Mesenchymal stem cell (in vitro differentiated cells and primary cell): ENCODE measurements at regions not wholly inside any gene's neighbourhood (a gene's known extent, or its start where the extent isn't known, plus 50 kb on each side); places are given as distances from the start of the nearest gene placed in this dataset.
"Not testable (repeated sequence)": the region's sequence is repeated elsewhere in the genome, so short reads cannot be mapped to it uniquely, and the experiment has no call there.

ENCODE experiments used
- DNase-seq: peaks from one replicate; pipeline ENCODE4 v3.0.0-alpha.2; 2013
- H2AFZ ChIP-seq: one replicate; pipeline ENCODE4 v1.6.1; 2013; ENCODE audit warnings: low read depth, mild to moderate bottlenecking, control low read depth, inconsistent platforms, low read length, moderate library complexity
- H2AK5ac ChIP-seq: 2 replicates; pipeline ENCODE4 v1.6.1; 2013; ENCODE audit warnings: low read length, moderate library complexity, mild to moderate bottlenecking, inconsistent platforms; ENCODE audit not compliant: severe bottlenecking
- H2BK120ac ChIP-seq: one replicate; pipeline ENCODE4 v1.6.1; 2013; ENCODE audit warnings: low read depth, mild to moderate bottlenecking, inconsistent platforms, low read length, moderate library complexity
- H2BK12ac ChIP-seq, 2 experiments: one replicate each; pipeline ENCODE4 v1.6.1; 2013; ENCODE audit warnings: inconsistent platforms in 2 of 2, low read length in 2 of 2, mild to moderate bottlenecking in 2 of 2, moderate library complexity in 2 of 2, control low read depth in 1 of 2
- H2BK15ac ChIP-seq: one replicate; pipeline ENCODE4 v1.6.1; 2013; ENCODE audit warnings: mild to moderate bottlenecking, low read depth, inconsistent platforms; ENCODE audit not compliant: poor library complexity, severe bottlenecking
- H2BK5ac ChIP-seq: 2 replicates; pipeline ENCODE4 v1.6.1; 2013; ENCODE audit warnings: low read depth, mild to moderate bottlenecking, low read length, control low read depth, inconsistent platforms; ENCODE audit not compliant: poor library complexity, severe bottlenecking
- H3K14ac ChIP-seq, 2 experiments: one replicate each; pipeline ENCODE4 v1.6.1; 2013; ENCODE audit warnings: inconsistent platforms in 2 of 2, low read length in 2 of 2, control low read depth in 1 of 2, mild to moderate bottlenecking in 1 of 2, moderate library complexity in 1 of 2
- H3K18ac ChIP-seq, 2 experiments: one replicate each; pipeline ENCODE4 v1.6.1; 2013; ENCODE audit warnings: inconsistent platforms in 2 of 2, low read length in 2 of 2, control low read depth in 1 of 2, low read depth in 1 of 2, mild to moderate bottlenecking in 1 of 2
- H3K23ac ChIP-seq, 2 experiments: one replicate each; pipeline ENCODE4 v1.6.1; 2013; ENCODE audit warnings: inconsistent platforms in 2 of 2, low read length in 2 of 2, mild to moderate bottlenecking in 2 of 2, moderate library complexity in 2 of 2, control low read depth in 1 of 2
- H3K27ac ChIP-seq: 2 replicates; pipeline ENCODE4 v1.5.1; 2013; ENCODE audit warnings: mild to moderate bottlenecking, moderate library complexity, low read length, control low read depth, inconsistent platforms; ENCODE audit not compliant: poor library complexity, severe bottlenecking
- H3K27me3 ChIP-seq, 2 experiments: 2 replicates each; pipeline versions ENCODE4 v1.6.1 to v1.7.0; 2013; ENCODE audit warnings: low read length in 2 of 2, mild to moderate bottlenecking in 2 of 2, moderate library complexity in 2 of 2, control low read depth in 1 of 2, inconsistent platforms in 1 of 2; ENCODE audit not compliant: control insufficient read depth in 1 of 2, insufficient read depth in 1 of 2
- H3K36me3 ChIP-seq, 2 experiments: 2 replicates each; pipeline versions ENCODE4 v1.6.1 to v1.7.0; 2013; ENCODE audit warnings: low read length in 2 of 2, control low read depth in 1 of 2, inconsistent platforms in 1 of 2, low read depth in 1 of 2, mild to moderate bottlenecking in 1 of 2; ENCODE audit not compliant: insufficient read depth in 2 of 2, control insufficient read depth in 1 of 2
- H3K4ac ChIP-seq, 2 experiments: one replicate each; pipeline ENCODE4 v1.6.1; 2013; ENCODE audit warnings: inconsistent platforms in 2 of 2, low read length in 2 of 2, mild to moderate bottlenecking in 2 of 2, moderate library complexity in 2 of 2, control low read depth in 1 of 2, low read depth in 1 of 2
- H3K4me1 ChIP-seq: 2 replicates; pipeline ENCODE4 v1.6.1; 2013; ENCODE audit warnings: low read depth, low read length, control low read depth; ENCODE audit not compliant: control insufficient read depth, insufficient read depth
- H3K4me2 ChIP-seq: 2 replicates; pipeline ENCODE4 v1.6.1; 2013; ENCODE audit warnings: low read length, mild to moderate bottlenecking, inconsistent platforms; ENCODE audit not compliant: poor library complexity, severe bottlenecking
- H3K4me3 ChIP-seq, 2 experiments: 2 replicates each; pipeline versions ENCODE4 v1.5.1 to v1.7.0; 2013; ENCODE audit warnings: low read length in 2 of 2, mild to moderate bottlenecking in 2 of 2, control low read depth in 1 of 2, low read depth in 1 of 2; ENCODE audit not compliant: insufficient read depth in 1 of 2
- H3K79me1 ChIP-seq: replicated peaks from 2 replicates; pipeline ENCODE4 v1.6.1; 2013; ENCODE audit warnings: mild to moderate bottlenecking, control low read depth, low read length, inconsistent platforms; ENCODE audit not compliant: poor library complexity, severe bottlenecking
- H3K9ac ChIP-seq: 2 replicates; pipeline ENCODE4 v1.7.0; 2013; ENCODE audit warnings: mild to moderate bottlenecking, low read length, moderate library complexity
- H3K9me3 ChIP-seq: 2 replicates; pipeline ENCODE4 v1.7.0; 2013; ENCODE audit warnings: mild to moderate bottlenecking, low read length; ENCODE audit not compliant: control insufficient read depth
- H4K8ac ChIP-seq: one replicate; pipeline ENCODE4 v1.6.1; 2013; ENCODE audit warnings: inconsistent platforms, mild to moderate bottlenecking, low read length, moderate library complexity
- H4K91ac ChIP-seq: one replicate; pipeline ENCODE4 v1.6.1; 2013; ENCODE audit warnings: mild to moderate bottlenecking, low read length, inconsistent platforms
- WGBS: methylation state at CpG from one replicate; pipeline ENCODE4 v1.1.7; 2013; ENCODE audit warnings: mixed read lengths; 5-methylcytosine and 5-hydroxymethylcytosine counted together

GRCh38 chr11:134841972-134842371, 429.9 kb upstream of the B3GAT1 start:
- H3K27ac ChIP-seq = no peak overlapping the region
- H3K18ac ChIP-seq = no peak overlapping the region
- no peak overlapping the region for H3K23ac ChIP-seq
- no peak overlapping the region for H4K8ac ChIP-seq
- H4K91ac ChIP-seq = no peak overlapping the region
- no peak overlapping the region for H2BK12ac ChIP-seq
- H3K4ac ChIP-seq = no peak overlapping the region
- H3K14ac ChIP-seq = no peak overlapping the region
- H2BK120ac ChIP-seq = no peak overlapping the region
- WGBS = 76% methylated on average over 5 of the region's 5 CpGs
- H3K79me1 ChIP-seq = no peaks in the 10 kb centered on the region
- DNase-seq = no peak
- H3K9ac ChIP-seq = no peak overlapping the region
- no peaks in the 10 kb centered on the region for H3K4me1 ChIP-seq
- H2AFZ ChIP-seq = no peak overlapping the region
- no peak overlapping the region for H3K4me3 ChIP-seq
- H3K9me3 ChIP-seq = no peaks in the 10 kb centered on the region
- H2BK5ac ChIP-seq = no peak overlapping the region
- no peaks in the 10 kb centered on the region for H3K36me3 ChIP-seq
- H3K27me3 ChIP-seq = no peaks in the 10 kb centered on the region
- H2BK15ac ChIP-seq = no peak overlapping the region
- H3K4me2 ChIP-seq = no peak overlapping the region
- no peak overlapping the region for H2AK5ac ChIP-seq

- Histone ChIP-seq H3K9ac (no peak overlapping the region), H2BK12ac (no peak overlapping the region), H3K36me3 (no peaks in the 10 kb centered on the region), H3K27me3 (no peaks in the 10 kb centered on the region), H3K4me3 (no peak overlapping the region), H3K4me1 (no peaks in the 10 kb centered on the region), H4K91ac (no peak overlapping the region), H2BK15ac (no peak overlapping the region), H3K18ac (no peak overlapping the region), H3K4me2 (no peak overlapping the region), H2AK5ac (no peak overlapping the region), H3K79me1 (no peaks in the 10 kb centered on the region), H3K9me3 (no peaks in the 10 kb centered on the region), H3K23ac (no peak overlapping the region), H2BK120ac (no peak overlapping the region), H2AFZ (no peak overlapping the region), H2BK5ac (no peak overlapping the region), H4K8ac (no peak overlapping the region), H3K27ac (no peak overlapping the region), H3K14ac (no peak overlapping the region), H3K4ac (no peak overlapping the region)
- no peak for DNase-seq
- 60% methylated on average over 4 of the region's 5 CpGs for WGBS
These were observed 429.4 kb upstream of the B3GAT1 start for GRCh38 chr11:134841411-134841810.

DNA sequence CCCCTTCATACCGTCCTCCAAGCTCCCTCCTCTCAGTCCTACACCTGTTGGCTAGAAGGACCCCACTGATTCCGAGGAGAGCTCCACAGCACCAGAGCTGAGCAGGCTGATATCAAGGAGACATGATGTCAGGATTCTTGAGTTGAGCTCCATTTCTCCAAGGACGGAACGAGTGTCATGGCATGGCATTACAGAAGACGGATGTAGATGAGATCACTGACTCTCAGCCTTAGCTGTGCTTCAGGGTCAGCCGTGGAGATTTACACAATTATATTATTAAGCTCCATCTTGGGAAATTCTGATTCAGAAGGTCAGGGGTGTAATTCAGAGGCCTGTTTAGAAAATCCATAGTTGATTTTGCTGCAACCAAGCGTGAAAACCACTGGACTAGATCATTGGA, 428.9 kb upstream of the B3GAT1 start:
- 82% methylated on average over 6 of the region's 7 CpGs for WGBS
- Histone ChIP-seq H4K8ac (no peak overlapping the region), H3K9me3 (no peaks in the 10 kb centered on the region), H2BK12ac (no peak overlapping the region), H3K14ac (no peak overlapping the region), H2BK5ac (no peak overlapping the region), H2BK120ac (no peak overlapping the region), H3K36me3 (no peaks in the 10 kb centered on the region), H2AK5ac (no peak overlapping the region), H3K27me3 (no peaks in the 10 kb centered on the region), H3K4me3 (no peak overlapping the region), H3K18ac (no peak overlapping the region), H2AFZ (no peak overlapping the region), H3K4ac (no peak overlapping the region), H3K9ac (no peak overlapping the region), H3K4me1 (no peaks in the 10 kb centered on the region), H4K91ac (no peak overlapping the region), H3K23ac (no peak overlapping the region), H2BK15ac (no peak overlapping the region), H3K27ac (no peak overlapping the region), H3K79me1 (no peaks in the 10 kb centered on the region), H3K4me2 (no peak overlapping the region)
- no peak for DNase-seq

DNA sequence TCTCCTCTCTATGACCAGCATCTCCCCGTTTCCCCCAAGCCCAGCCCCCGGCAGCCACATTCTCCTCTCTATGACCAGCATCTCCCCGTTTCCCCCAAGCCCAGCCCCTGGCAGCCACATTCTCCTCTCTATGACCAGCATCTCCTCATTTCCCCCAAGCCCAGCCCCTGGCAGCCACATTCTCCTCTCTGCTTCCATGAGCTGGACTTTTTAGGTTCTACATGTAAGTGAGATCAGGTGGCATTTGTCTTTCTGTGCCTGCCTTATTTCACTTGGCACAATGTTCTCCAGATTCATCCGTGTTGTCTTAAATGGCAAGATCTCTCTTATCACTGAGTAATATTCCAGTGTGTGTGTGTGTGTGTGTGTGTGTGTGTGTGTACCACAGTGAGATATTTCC, 428.1 kb upstream of the B3GAT1 start:
- not testable (repeated sequence) for H4K8ac ChIP-seq, H3K27me3 ChIP-seq, H2BK12ac ChIP-seq, H3K18ac ChIP-seq, H3K9ac ChIP-seq, DNase-seq, H2BK15ac ChIP-seq, H3K79me1 ChIP-seq, H3K14ac ChIP-seq, H2AK5ac ChIP-seq, H2BK120ac ChIP-seq, H3K9me3 ChIP-seq, H2AFZ ChIP-seq, H3K27ac ChIP-seq, H3K23ac ChIP-seq, H3K4ac ChIP-seq, H4K91ac ChIP-seq, H3K4me3 ChIP-seq, H3K36me3 ChIP-seq, H3K4me2 ChIP-seq, H2BK5ac ChIP-seq, H3K4me1 ChIP-seq
- WGBS = 61% methylated on average over 2 of the region's 4 CpGs
